ENCODE measurements at regions not wholly inside any gene's neighbourhood (a gene's known extent, or its start where the extent isn't known, plus 50 kb on each side); places are given as distances from the start of the nearest gene placed in this dataset.

GRCh38 chr4:24249972-24250371 lies 334.4 kb downstream of the DHX15 start:
- TF ChIP-seq, protein P1, sequence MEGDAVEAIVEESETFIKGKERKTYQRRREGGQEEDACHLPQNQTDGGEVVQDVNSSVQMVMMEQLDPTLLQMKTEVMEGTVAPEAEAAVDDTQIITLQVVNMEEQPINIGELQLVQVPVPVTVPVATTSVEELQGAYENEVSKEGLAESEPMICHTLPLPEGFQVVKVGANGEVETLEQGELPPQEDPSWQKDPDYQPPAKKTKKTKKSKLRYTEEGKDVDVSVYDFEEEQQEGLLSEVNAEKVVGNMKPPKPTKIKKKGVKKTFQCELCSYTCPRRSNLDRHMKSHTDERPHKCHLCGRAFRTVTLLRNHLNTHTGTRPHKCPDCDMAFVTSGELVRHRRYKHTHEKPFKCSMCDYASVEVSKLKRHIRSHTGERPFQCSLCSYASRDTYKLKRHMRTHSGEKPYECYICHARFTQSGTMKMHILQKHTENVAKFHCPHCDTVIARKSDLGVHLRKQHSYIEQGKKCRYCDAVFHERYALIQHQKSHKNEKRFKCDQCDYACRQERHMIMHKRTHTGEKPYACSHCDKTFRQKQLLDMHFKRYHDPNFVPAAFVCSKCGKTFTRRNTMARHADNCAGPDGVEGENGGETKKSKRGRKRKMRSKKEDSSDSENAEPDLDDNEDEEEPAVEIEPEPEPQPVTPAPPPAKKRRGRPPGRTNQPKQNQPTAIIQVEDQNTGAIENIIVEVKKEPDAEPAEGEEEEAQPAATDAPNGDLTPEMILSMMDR (IDR thresholded peaks at IDR 0.05), result no peak
- TF ChIP-seq POLR2A (IDR thresholded peaks at IDR 0.05) (no peak), EP300 (IDR thresholded peaks at IDR 0.05) (no peak), POLR2AphosphoS5 (IDR thresholded peaks at IDR 0.05) (no peak)

Measured in suprapubic skin (tissue), 4 donors.